B cell (primary cell): ENCODE measurements at regions not wholly inside any gene's neighbourhood (a gene's known extent, or its start where the extent isn't known, plus 50 kb on each side); places are given as distances from the start of the nearest gene placed in this dataset.

ENCODE experiments used
- ATAC-seq: fragments of 200-7000 bp; cut with Tn5 transposase; one replicate; pipeline ENCODE4 v1.10.0; 2021; ENCODE audit warnings: low read depth, mild to moderate bottlenecking, moderate number of reproducible peaks, moderate library complexity
- CTCF ChIA-PET: fragments of 350-600 bp; sonication (Branson Sonifier 250); formaldehyde crosslinking; loops from one replicate; lab custom pipeline; 2021; ENCODE audit warnings: antibody characterized with exemption, inconsistent platforms; lab: Charles Lee
- POLR2A ChIA-PET: fragments of 350-600 bp; sonication (Branson Sonifier 250); formaldehyde crosslinking; loops from one replicate; lab custom pipeline; 2021; ENCODE audit warnings: antibody characterized with exemption; lab: Charles Lee
- DNase-seq: peaks from one replicate; pipeline ENCODE4 v3.0.0; 2013
- H2AFZ ChIP-seq: 2 replicates; pipeline ENCODE4 v1.6.1; 2012; ENCODE audit warnings: mild to moderate bottlenecking, low read depth, low read length; ENCODE audit not compliant: insufficient read depth, poor library complexity, severe bottlenecking
- H3K27ac ChIP-seq, 2 donors: 1 replicate in 1 of 2; 2 replicates in 1 of 2; pipeline ENCODE4 v1.5.1; 2012 to 2013; ENCODE audit warnings: low read length in 2 of 2, mild to moderate bottlenecking in 2 of 2, moderate library complexity in 1 of 2
- H3K27me3 ChIP-seq, 4 experiments: fragments of 200-600 bp in 1 of 4; sonication (generic) in 1 of 4; replicated peaks in 1 of 4; 1 replicate in 2 of 4; 2 replicates in 2 of 4; pipeline versions ENCODE4 v1.6.1 to v1.7.0; 2013 to 2016; ENCODE audit warnings: low read length in 3 of 4, mild to moderate bottlenecking in 2 of 4, mixed read lengths in 1 of 4, moderate library complexity in 1 of 4; ENCODE audit not compliant: insufficient read depth in 4 of 4, control insufficient read depth in 3 of 4; ENCODE audit errors: control extremely low read depth in 1 of 4
- H3K36me3 ChIP-seq, 2 experiments: replicated peaks in 1 of 2; 1 replicate in 1 of 2; 2 replicates in 1 of 2; pipeline versions ENCODE4 v1.6.1 to v1.7.1; 2013; ENCODE audit warnings: low read length in 1 of 2; ENCODE audit not compliant: insufficient read depth in 2 of 2, control insufficient read depth in 1 of 2; ENCODE audit errors: control extremely low read depth in 1 of 2, extremely low read depth in 1 of 2
- H3K4me1 ChIP-seq, 2 donors: fragments of 200-600 bp in 1 of 2; sonication (generic) in 1 of 2; 1 replicate in 1 of 2; 2 replicates in 1 of 2; pipeline versions ENCODE4 v1.5.1 to v1.6.1; 2013 to 2017; ENCODE audit warnings: low read length in 2 of 2; ENCODE audit not compliant: control insufficient read depth in 2 of 2, insufficient read depth in 2 of 2
- H3K4me2 ChIP-seq: replicated peaks from 2 replicates; pipeline ENCODE3; 2012; ENCODE audit warnings: mild to moderate bottlenecking, low read depth, low read length; ENCODE audit not compliant: poor library complexity, severe bottlenecking
- H3K4me3 ChIP-seq, 5 experiments: fragments of 200-600 bp in 1 of 5; sonication (generic) in 1 of 5; 1 replicate in 3 of 5; 2 replicates in 2 of 5; pipeline versions ENCODE4 v1.5.1 to v1.7.0; 2011 to 2016; ENCODE audit warnings: low read length in 4 of 5, mild to moderate bottlenecking in 4 of 5, low read depth in 2 of 5, control low read depth in 1 of 5, moderate library complexity in 1 of 5; ENCODE audit not compliant: insufficient read depth in 1 of 5; ENCODE audit errors: control extremely low read depth in 1 of 5, extremely low read depth in 1 of 5
- H3K79me2 ChIP-seq: fragments of 200-600 bp; sonication (generic); one replicate; pipeline ENCODE4 v1.6.0; 2016; ENCODE audit warnings: low read length; ENCODE audit not compliant: control insufficient read depth, insufficient read depth
- H3K9ac ChIP-seq: fragments of 200-600 bp; sonication (generic); 2 replicates; pipeline ENCODE4 v1.6.1; 2017; ENCODE audit warnings: mild to moderate bottlenecking, low read length, moderate library complexity
- H3K9me3 ChIP-seq, 3 donors: one replicate each; pipeline versions ENCODE4 v1.6.1 to v1.7.1; 2013; ENCODE audit warnings: low read length in 2 of 3; ENCODE audit not compliant: control insufficient read depth in 2 of 3, insufficient read depth in 1 of 3; ENCODE audit errors: control extremely low read depth in 1 of 3
- H4K20me1 ChIP-seq: 2 replicates; pipeline ENCODE4 v1.6.0; 2012; ENCODE audit warnings: mild to moderate bottlenecking, low read length; ENCODE audit not compliant: insufficient read depth, control insufficient read depth, poor library complexity, severe bottlenecking
- H3K27ac Mint-ChIP-seq: one replicate; pipeline ENCODE4 v1.8.0; 2021; ENCODE audit warnings: mixed read lengths
- H3K27me3 Mint-ChIP-seq: one replicate; pipeline ENCODE4 v1.8.0; 2021; ENCODE audit warnings: mixed read lengths
- H3K4me1 Mint-ChIP-seq: one replicate; pipeline ENCODE4 v1.8.0; 2021; ENCODE audit warnings: mixed read lengths
- H3K4me3 Mint-ChIP-seq: one replicate; pipeline ENCODE4 v1.8.0; 2021; ENCODE audit warnings: mixed read lengths
- H3K9me3 Mint-ChIP-seq: one replicate; pipeline ENCODE4 v1.8.0; 2022; ENCODE audit warnings: mixed read lengths; ENCODE audit not compliant: insufficient read depth
- EZH2 ChIP-seq: IDR thresholded peaks from 2 replicates; pipeline ENCODE4 v1.6.1; 2012; ENCODE audit warnings: borderline replicate concordance, low read depth, mild to moderate bottlenecking, moderate library complexity, low read length; ENCODE audit not compliant: insufficient read depth, poor library complexity, severe bottlenecking
- WGBS: methylation state at CpG from one replicate; pipeline ENCODE4 v1.1.5; 2013; ENCODE audit warnings: missing lambda C conversion rate; ENCODE audit not compliant: insufficient coverage; 5-methylcytosine and 5-hydroxymethylcytosine counted together
- intact Hi-C: fragments of 100-400 bp; cut with micrococcal nuclease; formaldehyde crosslinking; loops from one replicate; pipeline ENCODE4 v1.10.0; 2022
- TF ChIP-seq, protein P1 (sequence below): fragments of 200-600 bp; IDR thresholded peaks from one replicate; pipeline ENCODE4 v1.8.0; 2022; ENCODE audit warnings: antibody characterized with exemption, mild to moderate bottlenecking

DNA sequence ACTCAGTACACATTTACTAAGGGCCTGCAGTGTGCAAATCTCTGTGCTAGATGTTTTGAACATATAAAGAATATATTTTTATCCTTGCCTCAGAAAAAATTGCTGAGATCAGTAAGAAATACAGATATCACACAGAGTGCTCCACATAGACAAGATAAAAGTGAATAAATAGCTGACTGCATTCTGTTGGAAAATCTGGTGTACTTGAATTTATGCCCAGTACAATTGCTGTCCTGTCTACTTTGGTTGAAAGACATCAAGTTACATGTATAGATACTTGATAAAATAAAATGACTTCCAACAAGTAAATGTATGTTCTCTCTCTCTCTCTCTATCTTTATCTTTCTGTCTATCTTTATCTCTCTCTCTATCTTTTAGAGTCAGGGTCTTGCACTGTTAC is 381.2 kb upstream of the CBLB start:
- Mint-ChIP-seq H3K4me1 (peaks cover 24% of the 10 kb centered on the region), H3K27me3 (no peaks in the 10 kb centered on the region), H3K4me3 (no peak overlapping the region), H3K27ac (no peak overlapping the region), H3K9me3 (peaks cover 3% of the 10 kb centered on the region)
- DNase-seq (no peak), ATAC-seq (no peak)
- ChIA-PET POLR2A (no interaction called here), CTCF (interaction anchor here (0.6 kb wide), 1 partner anchor 560 kb away, joined by 4 read pairs; no protein-coding TSS in a partner anchor)
- no peaks in the 10 kb centered on the region for H3K27me3 ChIP-seq
- H3K79me2 ChIP-seq: no peaks in the 10 kb centered on the region
- peaks cover 4 to 13% of the 10 kb centered on the region in 2 donors for H3K4me1 ChIP-seq
- H3K4me2 ChIP-seq: no peak overlapping the region
- H4K20me1 ChIP-seq: no peaks in the 10 kb centered on the region
- intact Hi-C loops: loop anchor here (10.0 kb wide), 3 partner anchors 45 to 1725 kb away; partner anchors contain the start of gene ALCAM
- H3K36me3 ChIP-seq: no peaks in the 10 kb centered on the region
- H3K4me3 ChIP-seq: no peak overlapping the region
- H3K9ac ChIP-seq: no peak overlapping the region
- no peak overlapping the region for H2AFZ ChIP-seq
- H3K9me3 ChIP-seq: peaks cover 6 to 10% (median 9%) of the 10 kb centered on the region in 3 donors
- TF ChIP-seq, protein P1, sequence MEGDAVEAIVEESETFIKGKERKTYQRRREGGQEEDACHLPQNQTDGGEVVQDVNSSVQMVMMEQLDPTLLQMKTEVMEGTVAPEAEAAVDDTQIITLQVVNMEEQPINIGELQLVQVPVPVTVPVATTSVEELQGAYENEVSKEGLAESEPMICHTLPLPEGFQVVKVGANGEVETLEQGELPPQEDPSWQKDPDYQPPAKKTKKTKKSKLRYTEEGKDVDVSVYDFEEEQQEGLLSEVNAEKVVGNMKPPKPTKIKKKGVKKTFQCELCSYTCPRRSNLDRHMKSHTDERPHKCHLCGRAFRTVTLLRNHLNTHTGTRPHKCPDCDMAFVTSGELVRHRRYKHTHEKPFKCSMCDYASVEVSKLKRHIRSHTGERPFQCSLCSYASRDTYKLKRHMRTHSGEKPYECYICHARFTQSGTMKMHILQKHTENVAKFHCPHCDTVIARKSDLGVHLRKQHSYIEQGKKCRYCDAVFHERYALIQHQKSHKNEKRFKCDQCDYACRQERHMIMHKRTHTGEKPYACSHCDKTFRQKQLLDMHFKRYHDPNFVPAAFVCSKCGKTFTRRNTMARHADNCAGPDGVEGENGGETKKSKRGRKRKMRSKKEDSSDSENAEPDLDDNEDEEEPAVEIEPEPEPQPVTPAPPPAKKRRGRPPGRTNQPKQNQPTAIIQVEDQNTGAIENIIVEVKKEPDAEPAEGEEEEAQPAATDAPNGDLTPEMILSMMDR: no peak
- TF ChIP-seq EZH2: no peak
- H3K27ac ChIP-seq: no peak overlapping the region

DNA sequence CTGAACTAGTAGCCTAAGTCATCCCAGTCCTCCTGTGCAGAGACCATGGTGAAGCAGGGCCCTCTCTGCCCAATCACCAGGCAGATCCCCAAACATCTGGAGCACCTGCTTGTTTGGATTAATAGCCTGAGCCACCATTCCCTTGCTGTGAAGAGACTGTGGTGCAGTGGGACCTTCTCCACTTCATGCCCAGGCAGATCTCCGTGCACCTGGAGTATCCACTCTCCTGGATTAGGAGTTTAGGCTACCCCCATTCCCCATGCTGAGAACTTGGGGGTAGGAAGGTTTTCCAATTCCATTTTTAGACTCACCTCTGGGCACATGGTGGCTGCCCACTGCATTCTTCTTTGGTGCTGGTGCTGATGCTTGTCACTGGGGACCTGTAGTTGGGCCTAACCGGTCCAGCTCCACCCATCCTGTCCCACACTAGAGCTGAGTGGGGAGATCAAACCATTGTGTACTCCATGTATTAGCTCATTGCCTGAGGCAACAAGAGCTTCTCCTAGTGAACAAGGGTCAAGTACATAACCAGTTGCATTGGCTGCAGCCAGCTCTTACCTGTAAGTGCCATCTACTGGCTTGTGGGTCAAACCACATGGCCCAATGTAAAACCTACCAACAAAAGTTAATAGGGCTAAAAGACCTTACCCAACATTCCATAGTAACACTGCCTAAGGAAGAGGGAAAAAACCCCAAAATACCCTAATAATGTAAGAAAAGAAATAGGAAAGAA is 382.5 kb upstream of the CBLB start:
- H3K4me2 ChIP-seq: no peak overlapping the region
- H3K27ac Mint-ChIP-seq: no peak overlapping the region
- no peak overlapping the region for H3K9ac ChIP-seq
- no peak for DNase-seq
- TF ChIP-seq, protein P1: no peak
- no peak for TF ChIP-seq EZH2
- POLR2A ChIA-PET: no interaction called here
- no peaks in the 10 kb centered on the region for H3K27me3 ChIP-seq
- H3K36me3 ChIP-seq: no peaks in the 10 kb centered on the region
- no peak overlapping the region for H3K27ac ChIP-seq
- 100% methylated on average over 1 of the region's 2 CpGs for WGBS
- H3K79me2 ChIP-seq: no peaks in the 10 kb centered on the region
- no peaks in the 10 kb centered on the region for H4K20me1 ChIP-seq
- intact Hi-C loops: loop anchor here (10.0 kb wide), 3 partner anchors 47 to 1727 kb away; partner anchors contain the start of gene ALCAM
- ATAC-seq: no peak
- H3K4me1 ChIP-seq: peaks cover 16 to 23% of the 10 kb centered on the region in 2 donors
- H3K4me3 Mint-ChIP-seq: no peak overlapping the region
- peaks cover 3% of the 10 kb centered on the region for H3K9me3 Mint-ChIP-seq
- peaks cover 38% of the 10 kb centered on the region for H3K4me1 Mint-ChIP-seq
- peaks cover 6 to 16% (median 9%) of the 10 kb centered on the region in 3 donors for H3K9me3 ChIP-seq
- no peak overlapping the region for H2AFZ ChIP-seq
- no peak overlapping the region for H3K4me3 ChIP-seq
- CTCF ChIA-PET: no interaction called here
- H3K27me3 Mint-ChIP-seq: no peaks in the 10 kb centered on the region
